ENCODE measurements at regions not wholly inside any gene's neighbourhood (a gene's known extent, or its start where the extent isn't known, plus 50 kb on each side); places are given as distances from the start of the nearest gene placed in this dataset.
A peak's percentile ranks its signal among the peaks of the same experiment; 100 is the strongest.
"Not testable (repeated sequence)": the region's sequence is repeated elsewhere in the genome, so short reads cannot be mapped to it uniquely, and the experiment has no call there.

- Histone ChIP-seq H3K27me3 (ENCODE audit: control insufficient read depth in 3 of 3, insufficient read depth in 3 of 3, low read length in 2 of 3) (no peaks in the 10 kb centered on the region), H3K4me3 (peak overlapping the region; percentile 42), H3K9me3 (ENCODE audit: control insufficient read depth in 4 of 4, insufficient read depth in 3 of 4, low read length in 3 of 4) (peaks cover 0 to under 1% (median 0%) of the 10 kb centered on the region in 4 donors), H3K36me3 (ENCODE audit: control insufficient read depth in 4 of 4, insufficient read depth in 4 of 4, low read length in 4 of 4) (no peaks in the 10 kb centered on the region), H3K9ac (ENCODE audit: insufficient read depth in 1 of 2, low read length in 2 of 2) (peak overlapping the region; percentile 87 to 89), H3K4me1 (ENCODE audit: control insufficient read depth in 5 of 5, insufficient read depth in 5 of 5, low read length in 5 of 5) (peaks cover 0 to 30% (median 14%) of the 10 kb centered on the region in 5 donors), H3K27ac (ENCODE audit: low read depth in 1 of 2, low read length in 1 of 2) (peak overlapping the region; percentile 84 to 99)
- ATAC-seq (ENCODE audit: insufficient read depth, low FRiP score) (no peak), DNase-seq (peak; percentile 52 to 70 (median 69))
- TF ChIP-seq CTCF (IDR thresholded peaks at IDR 0.05; ENCODE audit: control extremely low read depth, extremely low read depth): no peak
- 41 to 46% methylated on average over 31 of the region's 31 CpGs for WGBS, 2 donors
Measured at GRCh38 chr9:129414377-129414992, 206.4 kb downstream of the C9orf50 start.

- H3K9me3 ChIP-seq (ENCODE audit: control insufficient read depth in 4 of 4, insufficient read depth in 3 of 4, low read length in 3 of 4): no peaks in the 10 kb centered on the region
- DNase-seq (peak; percentile 98 to 99 (median 98)), ATAC-seq (ENCODE audit: insufficient read depth, low FRiP score) (peak; percentile 91)
- H3K27ac ChIP-seq (ENCODE audit: low read depth in 1 of 2, low read length in 1 of 2): peak overlapping the region; percentile 97 to 99
- WGBS, 2 donors: 1% methylated on average over 61 to 84 of the region's 84 CpGs
- H3K4me3 ChIP-seq: peak overlapping the region; percentile 42
- peaks cover 0 to 30% (median 17%) of the 10 kb centered on the region in 5 donors for H3K4me1 ChIP-seq (ENCODE audit: control insufficient read depth in 5 of 5, insufficient read depth in 5 of 5, low read length in 5 of 5)
- H3K9ac ChIP-seq (ENCODE audit: insufficient read depth in 1 of 2, low read length in 2 of 2): peak overlapping the region; percentile 87 to 89
- no peaks in the 10 kb centered on the region for H3K27me3 ChIP-seq (ENCODE audit: control insufficient read depth in 3 of 3, insufficient read depth in 3 of 3, low read length in 2 of 3)
- no peaks in the 10 kb centered on the region for H3K36me3 ChIP-seq (ENCODE audit: control insufficient read depth in 4 of 4, insufficient read depth in 4 of 4, low read length in 4 of 4)
- TF ChIP-seq CTCF (IDR thresholded peaks at IDR 0.05; ENCODE audit: control extremely low read depth, extremely low read depth): no peak
Measured at GRCh38 chr9:129413537-129414376, 207.1 kb downstream of the C9orf50 start.

GRCh38 chr9:129412814-129413536, 207.9 kb downstream of the C9orf50 start:
- Histone ChIP-seq H3K36me3 (ENCODE audit: control insufficient read depth in 4 of 4, insufficient read depth in 4 of 4, low read length in 4 of 4) (no peaks in the 10 kb centered on the region), H3K9ac (ENCODE audit: insufficient read depth in 1 of 2, low read length in 2 of 2) (peak overlapping the region; percentile 56 to 90), H3K27ac (ENCODE audit: low read depth in 1 of 2, low read length in 1 of 2) (peak overlapping the region; percentile 97 to 99), H3K27me3 (ENCODE audit: control insufficient read depth in 3 of 3, insufficient read depth in 3 of 3, low read length in 2 of 3) (no peaks in the 10 kb centered on the region), H3K9me3 (ENCODE audit: control insufficient read depth in 4 of 4, insufficient read depth in 3 of 4, low read length in 3 of 4) (no peaks in the 10 kb centered on the region), H3K4me1 (ENCODE audit: control insufficient read depth in 5 of 5, insufficient read depth in 5 of 5, low read length in 5 of 5) (peaks cover 0 to 30% (median 17%) of the 10 kb centered on the region in 5 donors), H3K4me3 (no peak overlapping the region)
- TF ChIP-seq CTCF (IDR thresholded peaks at IDR 0.05; ENCODE audit: control extremely low read depth, extremely low read depth): no peak
- ATAC-seq (ENCODE audit: insufficient read depth, low FRiP score) (peak; percentile 9), DNase-seq (peak; percentile 73 to 89 (median 83))
- 4% methylated on average over 39 to 49 of the region's 49 CpGs for WGBS, 2 donors

- H3K27ac ChIP-seq (ENCODE audit: low read depth in 1 of 2, low read length in 1 of 2): peak overlapping the region; percentile 97 to 99
- DNase-seq; H3K27me3 ChIP-seq (ENCODE audit: control insufficient read depth in 3 of 3, insufficient read depth in 3 of 3, low read length in 2 of 3); ATAC-seq (ENCODE audit: insufficient read depth, low FRiP score); H3K4me3 ChIP-seq; H3K36me3 ChIP-seq (ENCODE audit: control insufficient read depth in 4 of 4, insufficient read depth in 4 of 4, low read length in 4 of 4); H3K9me3 ChIP-seq (ENCODE audit: control insufficient read depth in 4 of 4, insufficient read depth in 3 of 4, low read length in 3 of 4): not testable (repeated sequence)
- 88 to 92% methylated on average over 11 of the region's 11 CpGs for WGBS, 2 donors
- H3K4me1 ChIP-seq (ENCODE audit: control insufficient read depth in 5 of 5, insufficient read depth in 5 of 5, low read length in 5 of 5): peaks cover 0 to 30% (median 17%) of the 10 kb centered on the region in 5 donors
- peak overlapping the region in 1 of 2 donors; percentile 90 for H3K9ac ChIP-seq (ENCODE audit: insufficient read depth in 1 of 2, low read length in 2 of 2)
Measured at GRCh38 chr9:129412176-129412813, 208.6 kb downstream of the C9orf50 start.

Measured in lung (tissue), 11 donors.